Activated CD4-positive, alpha-beta T cell treated with anti-CD3 and anti-CD28 coated beads, Interleukin-2, amount 10 ng/mL, durations not matched to agents 7 days and 5 days (primary cell): ENCODE measurements at regions not wholly inside any gene's neighbourhood (a gene's known extent, or its start where the extent isn't known, plus 50 kb on each side); places are given as distances from the start of the nearest gene placed in this dataset.

Experiments used
- CTCF ChIA-PET: fragments of 350-600 bp; sonication (Branson Sonifier 250); formaldehyde crosslinking; loops from one replicate; lab custom pipeline; 2021; ENCODE audit warnings: antibody characterized with exemption; lab: Charles Lee
- POLR2A ChIA-PET: fragments of 350-600 bp; sonication (Branson Sonifier 250); formaldehyde crosslinking; loops from one replicate; lab custom pipeline; 2021; ENCODE audit warnings: antibody characterized with exemption; lab: Charles Lee
- DNase-seq: peaks from one replicate; pipeline ENCODE4 v3.0.0-alpha.2; 2020
- H3K27ac Mint-ChIP-seq: one replicate; pipeline ENCODE4 v1.8.0; 2021; ENCODE audit warnings: mild to moderate bottlenecking, moderate library complexity, mixed read lengths
- H3K27me3 Mint-ChIP-seq: one replicate; pipeline ENCODE4 v1.8.0; 2021; ENCODE audit warnings: mixed read lengths
- H3K36me3 Mint-ChIP-seq: one replicate; pipeline ENCODE4 v1.8.0; 2021; ENCODE audit warnings: low read depth, mixed read lengths
- H3K4me1 Mint-ChIP-seq: one replicate; pipeline ENCODE4 v1.8.0; 2021; ENCODE audit warnings: mixed read lengths
- H3K4me3 Mint-ChIP-seq: one replicate; pipeline ENCODE4 v1.8.0; 2021; ENCODE audit warnings: mild to moderate bottlenecking, moderate library complexity, mixed read lengths
- H3K9me3 Mint-ChIP-seq: one replicate; pipeline ENCODE4 v1.8.0; 2021; ENCODE audit warnings: mixed read lengths

- ChIA-PET CTCF (no interaction called here), POLR2A (no interaction called here)
- no peak for DNase-seq
- no peak overlapping the region for H3K27ac Mint-ChIP-seq
- H3K4me3 Mint-ChIP-seq, result no peak overlapping the region
- peaks cover 8% of the 10 kb centered on the region for H3K4me1 Mint-ChIP-seq
- H3K27me3 Mint-ChIP-seq, result peaks cover 23% of the 10 kb centered on the region
- H3K36me3 Mint-ChIP-seq, result no peaks in the 10 kb centered on the region
- no peaks in the 10 kb centered on the region for H3K9me3 Mint-ChIP-seq
These were observed 171.9 kb upstream of the RASA1 start for GRCh38 chr5:87095787-87096186.

- Mint-ChIP-seq H3K4me3 (no peak overlapping the region), H3K36me3 (no peaks in the 10 kb centered on the region), H3K27me3 (peaks cover 23% of the 10 kb centered on the region), H3K4me1 (peaks cover 8% of the 10 kb centered on the region), H3K27ac (no peak overlapping the region), H3K9me3 (no peaks in the 10 kb centered on the region)
- ChIA-PET CTCF (interaction anchor here (1.4 kb wide), 1 partner anchor 59 kb away, joined by 3 read pairs; no protein-coding TSS in a partner anchor), POLR2A (no interaction called here)
- DNase-seq, result no peak
These were observed 170.0 kb upstream of the RASA1 start for GRCh38 chr5:87097664-87098063.

GRCh38 chr5:87099291-87099839 lies 168.3 kb upstream of the RASA1 start:
- POLR2A ChIA-PET, result no interaction called here
- Mint-ChIP-seq H3K27ac (no peak overlapping the region), H3K4me1 (peaks cover 6% of the 10 kb centered on the region), H3K9me3 (no peaks in the 10 kb centered on the region), H3K36me3 (no peaks in the 10 kb centered on the region), H3K27me3 (peaks cover 19% of the 10 kb centered on the region), H3K4me3 (no peak overlapping the region)
- no peak for DNase-seq
- CTCF ChIA-PET, result interaction anchor here (0.8 to 2.8 kb wide), 4 partner anchors 15 to 58 kb away, joined by 3 to 9 read pairs (median 3); no protein-coding TSS in a partner anchor

GRCh38 chr5:87099968-87100367 lies 167.7 kb upstream of the RASA1 start:
- H3K27ac Mint-ChIP-seq, result no peak overlapping the region
- peaks cover 14% of the 10 kb centered on the region for H3K27me3 Mint-ChIP-seq
- H3K4me3 Mint-ChIP-seq, result no peak overlapping the region
- H3K9me3 Mint-ChIP-seq, result no peaks in the 10 kb centered on the region
- peaks cover 2% of the 10 kb centered on the region for H3K4me1 Mint-ChIP-seq
- DNase-seq, result no peak
- CTCF ChIA-PET, result interaction anchor here (0.6 to 2.8 kb wide), 5 partner anchors 14 to 25 kb away, joined by 3 to 9 read pairs (median 3); no protein-coding TSS in a partner anchor
- no peaks in the 10 kb centered on the region for H3K36me3 Mint-ChIP-seq
- POLR2A ChIA-PET, result interaction anchor here (0.5 kb wide), 1 partner anchor 922 kb away, joined by 3 read pairs; no protein-coding TSS in a partner anchor

- H3K4me3 Mint-ChIP-seq, result no peak overlapping the region
These were observed 166.4 kb upstream of the RASA1 start for GRCh38 chr5:87101321-87101720.

GRCh38 chr5:87102841-87103240 lies 164.8 kb upstream of the RASA1 start:
- H3K36me3 Mint-ChIP-seq, result peaks cover 3% of the 10 kb centered on the region
- no peak overlapping the region for H3K4me3 Mint-ChIP-seq
- H3K9me3 Mint-ChIP-seq, result peaks cover 3% of the 10 kb centered on the region
- ChIA-PET CTCF (no interaction called here), POLR2A (no interaction called here)
- no peak overlapping the region for H3K27ac Mint-ChIP-seq
- peaks cover 2% of the 10 kb centered on the region for H3K4me1 Mint-ChIP-seq
- peaks cover 2% of the 10 kb centered on the region for H3K27me3 Mint-ChIP-seq
- no peak for DNase-seq

More at GRCh38 chr5:87101321-87101720, 166.4 kb upstream of the RASA1 start:
- peaks cover 3% of the 10 kb centered on the region for H3K9me3 Mint-ChIP-seq
- DNase-seq, result no peak
- no peak overlapping the region for H3K27ac Mint-ChIP-seq
- peaks cover 13% of the 10 kb centered on the region for H3K27me3 Mint-ChIP-seq
- POLR2A ChIA-PET, result no interaction called here
- peaks cover 3% of the 10 kb centered on the region for H3K36me3 Mint-ChIP-seq
- CTCF ChIA-PET, result interaction anchor here (2.8 kb wide), 1 partner anchor 16 kb away, joined by 9 read pairs; no protein-coding TSS in a partner anchor
- peaks cover 2% of the 10 kb centered on the region for H3K4me1 Mint-ChIP-seq

GRCh38 chr5:87103616-87104287 lies 163.9 kb upstream of the RASA1 start:
- DNase-seq, result no peak
- POLR2A ChIA-PET, result no interaction called here
- Mint-ChIP-seq H3K27ac (no peak overlapping the region), H3K9me3 (peaks cover 3% of the 10 kb centered on the region), H3K4me3 (no peak overlapping the region), H3K36me3 (peaks cover 3% of the 10 kb centered on the region), H3K27me3 (peaks cover 2% of the 10 kb centered on the region), H3K4me1 (peaks cover 2% of the 10 kb centered on the region)
- CTCF ChIA-PET, result interaction anchor here (0.6 to 1.4 kb wide), 2 partner anchors 13 to 29 kb away, joined by 3 read pairs; no protein-coding TSS in a partner anchor

GRCh38 chr5:87105577-87105976 lies 162.1 kb upstream of the RASA1 start:
- H3K9me3 Mint-ChIP-seq, result peaks cover 3% of the 10 kb centered on the region
- no peak overlapping the region for H3K4me3 Mint-ChIP-seq
- H3K27ac Mint-ChIP-seq, result no peak overlapping the region
- ChIA-PET POLR2A (no interaction called here), CTCF (no interaction called here)
- no peak for DNase-seq
- no peaks in the 10 kb centered on the region for H3K27me3 Mint-ChIP-seq
- H3K4me1 Mint-ChIP-seq, result peaks cover 2% of the 10 kb centered on the region
- peaks cover 3% of the 10 kb centered on the region for H3K36me3 Mint-ChIP-seq

GRCh38 chr5:87109746-87110145 lies 157.9 kb upstream of the RASA1 start:
- Mint-ChIP-seq H3K4me3 (no peak overlapping the region), H3K36me3 (peaks cover 3% of the 10 kb centered on the region), H3K9me3 (peaks cover 3% of the 10 kb centered on the region), H3K27ac (no peak overlapping the region), H3K4me1 (peaks cover 5% of the 10 kb centered on the region), H3K27me3 (no peaks in the 10 kb centered on the region)
- DNase-seq, result no peak
- CTCF ChIA-PET, result no interaction called here
- POLR2A ChIA-PET, result no interaction called here

- Mint-ChIP-seq H3K27ac (no peak overlapping the region), H3K27me3 (no peaks in the 10 kb centered on the region), H3K9me3 (no peaks in the 10 kb centered on the region), H3K4me3 (no peak overlapping the region), H3K36me3 (no peaks in the 10 kb centered on the region), H3K4me1 (peaks cover 5% of the 10 kb centered on the region)
- ChIA-PET CTCF (no interaction called here), POLR2A (no interaction called here)
- DNase-seq, result no peak
These were observed 157.0 kb upstream of the RASA1 start for GRCh38 chr5:87110721-87111120.

- DNase-seq, result no peak
- ChIA-PET POLR2A (no interaction called here), CTCF (interaction anchor here (1.1 kb wide), 1 partner anchor 17 kb away, joined by 3 read pairs; no protein-coding TSS in a partner anchor)
- H3K4me3 Mint-ChIP-seq, result no peak overlapping the region
- H3K27me3 Mint-ChIP-seq, result no peaks in the 10 kb centered on the region
- peaks cover 18% of the 10 kb centered on the region for H3K4me1 Mint-ChIP-seq
- peaks cover 7% of the 10 kb centered on the region for H3K9me3 Mint-ChIP-seq
- H3K27ac Mint-ChIP-seq, result no peak overlapping the region
- H3K36me3 Mint-ChIP-seq, result peaks cover 2% of the 10 kb centered on the region
These were observed 153.8 kb upstream of the RASA1 start for GRCh38 chr5:87113861-87114260.

GRCh38 chr5:87114631-87115030 lies 153.1 kb upstream of the RASA1 start:
- no peak overlapping the region for H3K4me3 Mint-ChIP-seq
- DNase-seq, result no peak
- POLR2A ChIA-PET, result no interaction called here
- H3K27ac Mint-ChIP-seq, result no peak overlapping the region
- CTCF ChIA-PET, result interaction anchor here (1.3 kb wide), 1 partner anchor 24 kb away, joined by 4 read pairs; no protein-coding TSS in a partner anchor
- peaks cover 7% of the 10 kb centered on the region for H3K9me3 Mint-ChIP-seq
- H3K4me1 Mint-ChIP-seq, result peaks cover 26% of the 10 kb centered on the region
- peaks cover 6% of the 10 kb centered on the region for H3K36me3 Mint-ChIP-seq
- H3K27me3 Mint-ChIP-seq, result no peaks in the 10 kb centered on the region

- DNase-seq, result no peak
- H3K36me3 Mint-ChIP-seq, result peaks cover 6% of the 10 kb centered on the region
- POLR2A ChIA-PET, result no interaction called here
- H3K27me3 Mint-ChIP-seq, result no peaks in the 10 kb centered on the region
- no peak overlapping the region for H3K4me3 Mint-ChIP-seq
- H3K27ac Mint-ChIP-seq, result no peak overlapping the region
- peaks cover 7% of the 10 kb centered on the region for H3K9me3 Mint-ChIP-seq
- CTCF ChIA-PET, result interaction anchor here (1.2 to 2.2 kb wide), 3 partner anchors 16 to 32 kb away, joined by 3 to 9 read pairs (median 4); no protein-coding TSS in a partner anchor
- peaks cover 38% of the 10 kb centered on the region for H3K4me1 Mint-ChIP-seq
These were observed 151.8 kb upstream of the RASA1 start for GRCh38 chr5:87115839-87116364.
